ENCODE measurements at regions not wholly inside any gene's neighbourhood (a gene's known extent, or its start where the extent isn't known, plus 50 kb on each side); places are given as distances from the start of the nearest gene placed in this dataset.

DNA sequence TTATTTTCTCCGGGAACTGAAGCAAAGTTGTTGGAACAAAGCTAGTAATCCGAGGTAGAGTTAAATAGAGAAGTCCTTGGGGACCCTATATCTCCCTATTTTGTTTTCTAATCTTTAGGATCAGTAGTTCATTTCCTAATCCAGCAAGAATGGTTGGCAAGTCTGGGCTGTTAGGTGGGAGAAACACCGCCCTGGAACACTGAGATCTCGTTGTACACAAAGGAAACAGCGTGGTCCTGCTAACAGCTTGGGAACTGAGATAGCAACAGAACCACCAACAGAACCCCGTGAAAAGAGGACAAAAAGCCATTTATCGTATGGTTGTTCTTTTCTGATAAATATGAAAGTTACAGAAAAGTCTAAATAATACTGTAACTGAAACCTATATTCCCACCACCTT is 121.9 kb upstream of the CDC42BPA start:
- no peak for TF ChIP-seq CTCF (IDR thresholded peaks at IDR 0.05)
- TF ChIP-seq NFIC (IDR thresholded peaks at IDR 0.05; ENCODE audit: borderline replicate concordance), result no peak
- TF ChIP-seq RAD21 (IDR thresholded peaks at IDR 0.05; ENCODE audit: low read length), result no peak
- TF ChIP-seq TEAD4 (IDR thresholded peaks at IDR 0.05; ENCODE audit: borderline replicate concordance, insufficient read depth), result no peak
- no peak for TF ChIP-seq EP300 (IDR thresholded peaks at IDR 0.05; ENCODE audit: borderline replicate concordance in 1 of 2, low read depth in 1 of 2, low read length in 1 of 2)
- no peak for TF ChIP-seq EZH2phosphoT487 (IDR thresholded peaks at IDR 0.05; ENCODE audit: borderline replicate concordance, low read depth)
- no peak for TF ChIP-seq RXRA (IDR thresholded peaks at IDR 0.05; ENCODE audit: borderline replicate concordance, low read depth)
